HepG2 (cell line): ENCODE measurements at regions not wholly inside any gene's neighbourhood (a gene's known extent, or its start where the extent isn't known, plus 50 kb on each side); places are given as distances from the start of the nearest gene placed in this dataset.

Experiments used
- ATAC-seq: fragments of 200-7000 bp; cut with Tn5 transposase; 3 replicates; pipeline ENCODE4 v1.9.1; 2020; ENCODE audit warnings: mild to moderate bottlenecking, moderate library complexity
- BruUV-seq: library from RNA; stranded (reverse); fragments of 400-500 nt; replicated peaks from 2 replicates; lab custom pipeline; 2021; lab: Mats Ljungman, UMichigan
- CTCF ChIA-PET: fragments of 300-600 bp; formaldehyde crosslinking; extraction: SDS; loops from one replicate; lab custom pipeline; 2021; ENCODE audit warnings: low total read pairs, inconsistent platforms, low intra/inter-chr PET ratio; lab: Yijun Ruan, JAX
- POLR2A ChIA-PET: fragments of 350-600 bp; sonication (Branson Sonifier 250); formaldehyde crosslinking; loops from one replicate; lab custom pipeline; 2020; ENCODE audit warnings: antibody characterized with exemption, inconsistent platforms; lab: Yijun Ruan, JAX
- DNase-seq: peaks from one replicate; pipeline ENCODE4 v3.0.0-alpha.2; 2015; ENCODE audit warnings: low spot score
- FAIRE-seq: peaks from 3 replicates; lab custom pipeline; 2011; peaks lifted over from hg19 to GRCh38; lab: Jason Lieb, UNC
- H2AFZ ChIP-seq: one replicate; pipeline ENCODE4 v1.6.1; 2011; ENCODE audit warnings: low read length, inconsistent platforms
- H3K27ac ChIP-seq: fragments of 300-600 bp; 3 replicates; pipeline ENCODE4 v1.8.0; 2011; ENCODE audit warnings: mixed run types, mild to moderate bottlenecking, mixed read lengths, low read length, inconsistent platforms; ENCODE audit not compliant: insufficient read depth; ENCODE audit errors: extremely low read length
- H3K27me3 ChIP-seq, 2 experiments: fragments of 200-600 bp in 1 of 2; 2 replicates in 1 of 2; 3 replicates in 1 of 2; pipeline versions ENCODE4 v1.6.0 to v1.8.0; 2011; ENCODE audit warnings: low read length in 2 of 2, mild to moderate bottlenecking in 2 of 2, moderate library complexity in 2 of 2, inconsistent platforms in 1 of 2; ENCODE audit not compliant: insufficient read depth in 2 of 2, control insufficient read depth in 1 of 2
- H3K36me3 ChIP-seq, 2 experiments: fragments of 200-600 bp in 1 of 2; replicated peaks in 1 of 2; 2 replicates in 1 of 2; 3 replicates in 1 of 2; pipeline versions ENCODE4 v1.5.1 to v1.8.0; 2011; ENCODE audit warnings: low read length in 2 of 2, inconsistent platforms in 1 of 2; ENCODE audit not compliant: insufficient read depth in 2 of 2, control insufficient read depth in 1 of 2
- H3K4me1 ChIP-seq: 2 replicates; pipeline ENCODE4 v1.5.1; 2012; ENCODE audit warnings: low read length, inconsistent platforms; ENCODE audit not compliant: insufficient read depth
- H3K4me2 ChIP-seq: 2 replicates; pipeline ENCODE4 v1.6.0; 2011; ENCODE audit warnings: low read depth, low read length, inconsistent platforms
- H3K4me3 ChIP-seq, 3 experiments: fragments of 200-600 bp in 1 of 3; sonication (generic), shearing (Covaris generic) in 1 of 3; replicated peaks in 1 of 3; 2 replicates each; pipeline ENCODE4 v1.5.1; 2011 to 2016; ENCODE audit warnings: low read length in 3 of 3, inconsistent platforms in 2 of 3, low read depth in 2 of 3, mild to moderate bottlenecking in 2 of 3, control low read depth in 1 of 3, mixed read lengths in 1 of 3; ENCODE audit not compliant: insufficient read depth in 1 of 3
- H3K79me2 ChIP-seq: one replicate; pipeline ENCODE4 v1.6.1; 2011; ENCODE audit warnings: low read length, inconsistent platforms; ENCODE audit not compliant: insufficient read depth
- H3K9ac ChIP-seq: 2 replicates; pipeline ENCODE4 v1.6.0; 2011; ENCODE audit warnings: mild to moderate bottlenecking, low read depth, low read length, inconsistent platforms; ENCODE audit not compliant: insufficient read depth
- H3K9me3 ChIP-seq: 2 replicates; pipeline ENCODE4 v1.5.1; 2012; ENCODE audit warnings: mild to moderate bottlenecking, low read length
- H4K20me1 ChIP-seq: 2 replicates; pipeline ENCODE4 v1.6.0; 2011; ENCODE audit warnings: inconsistent platforms, mild to moderate bottlenecking, low read length, moderate library complexity; ENCODE audit not compliant: insufficient read depth
- HHEX ChIP-seq: IDR thresholded peaks from 2 replicates; pipeline ENCODE4 v1.6.1; 2016; ENCODE audit warnings: control low read depth
- HMGA1 ChIP-seq: sonication (generic); formaldehyde crosslinking; conservative IDR thresholded peaks from 2 replicates; pipeline ENCODE4 v1.4.0; 2020; ENCODE audit warnings: missing genetic modification reagents
- MAFF ChIP-seq: IDR thresholded peaks from 2 replicates; pipeline ENCODE4 v1.6.1; 2011; ENCODE audit warnings: low read depth, low read length, improper control_type of control experiment
- REPIN1 ChIP-seq: sonication (generic); formaldehyde crosslinking; IDR thresholded peaks from 2 replicates; pipeline ENCODE4 v1.8.0; 2022; ENCODE audit warnings: missing genetic modification reagents, low read depth, mild to moderate bottlenecking, borderline replicate concordance
- RFX5 ChIP-seq: IDR thresholded peaks from 2 replicates; pipeline ENCODE4 v1.6.1; 2011; ENCODE audit warnings: low read depth, low read length, improper control_type of control experiment
- THAP11 ChIP-seq: IDR thresholded peaks from 2 replicates; pipeline ENCODE4 v1.6.1; 2016; ENCODE audit warnings: missing biosample characterization, missing genetic modification reagents
- ZNF512B ChIP-seq: sonication (generic); formaldehyde crosslinking; IDR thresholded peaks from 2 replicates; pipeline ENCODE4 v1.5.1; 2020; ENCODE audit warnings: missing genetic modification reagents, mild to moderate bottlenecking, borderline replicate concordance
- ZNF639 ChIP-seq: conservative IDR thresholded peaks from 2 replicates; pipeline ENCODE4 v1.6.1; 2018; ENCODE audit warnings: missing genetic modification reagents
- WGBS: methylation state at CpG from one replicate; pipeline ENCODE4 v1.1.6; 2017; ENCODE audit warnings: low lambda C conversion rate; 5-methylcytosine and 5-hydroxymethylcytosine counted together
- in situ Hi-C: cut with HindIII; loops from 2 replicates; pipeline ENCODE4 v1.10.0; 2017; ENCODE audit warnings: low pct_unique_long_range_greater_than_20kb; ENCODE audit not compliant: extremely low pct_ligation_motif_present
- intact Hi-C: fragments of 100-400 bp; cut with micrococcal nuclease; formaldehyde crosslinking; loops from one replicate; pipeline ENCODE4 v1.10.0; 2022; ENCODE audit not compliant: unreplicated experiment
- TF ChIP-seq, protein P1 (sequence below): sonication (generic); formaldehyde crosslinking; IDR thresholded peaks from 2 replicates; pipeline ENCODE4 v1.8.0; 2022; ENCODE audit warnings: low read depth, missing genetic modification reagents

DNA sequence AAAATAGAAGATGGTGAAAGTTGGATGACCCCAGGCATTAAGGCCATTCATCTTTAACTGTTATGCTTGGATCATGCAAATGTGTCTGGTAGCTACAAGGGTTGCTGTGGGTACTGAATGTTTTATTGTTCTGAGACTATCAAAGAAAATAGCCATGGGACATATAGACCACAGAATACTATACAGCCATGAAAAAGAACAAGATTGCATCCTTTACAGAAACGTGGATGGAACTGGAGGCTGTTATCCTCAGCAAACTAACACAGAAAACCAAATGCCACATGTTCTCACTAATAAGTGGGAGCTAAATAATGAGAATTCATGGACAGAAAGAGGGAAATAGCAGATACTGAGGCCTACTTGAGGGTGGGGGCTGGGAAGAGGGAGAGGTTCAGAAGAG lies 249.0 kb downstream of the LTN1 start (continued):
- TF ChIP-seq, protein P1, sequence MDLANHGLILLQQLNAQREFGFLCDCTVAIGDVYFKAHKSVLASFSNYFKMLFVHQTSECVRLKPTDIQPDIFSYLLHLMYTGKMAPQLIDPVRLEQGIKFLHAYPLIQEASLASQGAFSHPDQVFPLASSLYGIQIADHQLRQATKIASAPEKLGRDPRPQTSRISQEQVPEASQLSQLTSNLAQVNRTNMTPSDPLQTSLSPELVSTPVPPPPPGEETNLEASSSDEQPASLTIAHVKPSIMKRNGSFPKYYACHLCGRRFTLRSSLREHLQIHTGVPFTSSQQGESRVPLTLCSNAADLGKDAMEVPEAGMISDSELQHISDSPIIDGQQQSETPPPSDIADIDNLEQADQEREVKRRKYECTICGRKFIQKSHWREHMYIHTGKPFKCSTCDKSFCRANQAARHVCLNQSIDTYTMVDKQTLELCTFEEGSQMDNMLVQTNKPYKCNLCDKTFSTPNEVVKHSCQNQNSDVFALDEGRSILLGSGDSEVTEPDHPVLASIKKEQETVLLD (CRISPR knock-in tag): no peak
- no peak for TF ChIP-seq THAP11

DNA sequence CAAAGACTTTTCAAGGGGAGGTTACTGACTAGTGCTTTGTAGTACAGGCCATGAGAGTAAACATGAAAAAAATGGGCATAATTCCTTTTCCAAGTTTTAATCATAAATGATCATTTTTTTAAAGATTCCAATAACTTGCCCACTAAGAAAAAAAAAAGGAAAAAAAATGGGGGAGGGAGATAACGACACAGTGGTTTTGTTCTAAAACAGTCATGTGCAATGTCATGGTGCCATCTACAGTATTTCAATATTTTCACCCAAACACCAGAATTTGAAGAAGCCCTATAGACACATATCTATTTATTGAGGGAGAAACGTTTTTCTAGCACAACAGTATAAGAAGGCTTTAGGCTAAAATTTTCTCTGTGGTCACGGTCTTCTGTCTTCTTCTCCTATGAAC lies 250.2 kb downstream of the LTN1 start:
- H3K27me3 ChIP-seq: no peaks in the 10 kb centered on the region
- H3K27ac ChIP-seq: no peak overlapping the region
- FAIRE-seq: no peak
- H3K9ac ChIP-seq: no peak overlapping the region
- no peak overlapping the region for H3K4me2 ChIP-seq
- ChIA-PET POLR2A (no interaction called here), CTCF (interaction anchor here (1.4 kb wide), 1 partner anchor 225 kb away, joined by 5 read pairs; no protein-coding TSS in a partner anchor)
- no peak for ATAC-seq
- no peaks in the 10 kb centered on the region for H3K36me3 ChIP-seq
- BruUV-seq: no TSS peak
- no peak overlapping the region for H2AFZ ChIP-seq
- no peaks in the 10 kb centered on the region for H3K9me3 ChIP-seq
- 44% methylated on average over 3 of the region's 3 CpGs for WGBS
- no peak for TF ChIP-seq MAFF
- TF ChIP-seq ZNF639: no peak
- no peak for TF ChIP-seq RFX5
- H3K4me3 ChIP-seq: no peak overlapping the region
- H4K20me1 ChIP-seq: no peaks in the 10 kb centered on the region
- no peak for DNase-seq
- H3K4me1 ChIP-seq: peaks cover 14% of the 10 kb centered on the region
- no peaks in the 10 kb centered on the region for H3K79me2 ChIP-seq
- intact Hi-C loops: no loop called here
- in situ Hi-C loops: no loop called here

DNA sequence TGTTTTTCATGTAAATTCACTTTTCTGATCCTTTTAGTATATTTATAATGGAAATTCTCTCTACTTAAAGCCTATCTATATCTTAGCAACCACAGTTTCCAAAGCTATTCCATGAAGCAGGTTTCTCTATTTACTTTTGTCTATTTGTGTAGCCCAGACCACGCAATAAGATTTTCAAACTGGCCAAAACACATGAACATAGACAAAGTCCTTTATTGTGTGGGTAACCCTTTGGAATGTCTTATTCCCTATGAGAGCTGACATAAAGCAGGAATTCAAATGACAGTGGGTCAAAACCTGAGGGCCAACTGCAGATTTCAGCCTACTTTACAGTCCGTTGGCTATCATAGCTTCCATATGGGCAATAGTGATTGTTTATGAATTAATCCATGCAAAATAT lies 252.6 kb downstream of the LTN1 start:
- TF ChIP-seq ZNF512B (no peak), HMGA1 (CRISPR knock-in tag) (no peak), HHEX (no peak), REPIN1 (no peak)
- Histone ChIP-seq H3K36me3 (no peaks in the 10 kb centered on the region), H2AFZ (no peak overlapping the region), H3K27ac (no peak overlapping the region), H3K4me3 (no peak overlapping the region), H3K79me2 (no peaks in the 10 kb centered on the region), H4K20me1 (no peaks in the 10 kb centered on the region), H3K4me1 (peaks cover 9% of the 10 kb centered on the region), H3K9me3 (no peaks in the 10 kb centered on the region), H3K4me2 (no peak overlapping the region), H3K27me3 (no peaks in the 10 kb centered on the region), H3K9ac (no peak overlapping the region)
- BruUV-seq: no TSS peak
- in situ Hi-C loops: no loop called here
- ChIA-PET POLR2A (no interaction called here), CTCF (no interaction called here)
- intact Hi-C loops: no loop called here
- 42% methylated on average over 2 of the region's 2 CpGs for WGBS
- FAIRE-seq (no peak), DNase-seq (no peak), ATAC-seq (no peak)
